ENCODE measurements at regions not wholly inside any gene's neighbourhood (a gene's known extent, or its start where the extent isn't known, plus 50 kb on each side); places are given as distances from the start of the nearest gene placed in this dataset.

GRCh38 chr22:49077586-49077985 lies 750.1 kb downstream of the BRD1 start:
- H3K4me3 Mint-ChIP-seq = no peak overlapping the region
- 70% methylated on average over 11 of the region's 11 CpGs for WGBS (ENCODE audit: insufficient coverage)
- no peak overlapping the region for H3K27ac ChIP-seq (ENCODE audit: low read length)
- TF ChIP-seq, protein P1, sequence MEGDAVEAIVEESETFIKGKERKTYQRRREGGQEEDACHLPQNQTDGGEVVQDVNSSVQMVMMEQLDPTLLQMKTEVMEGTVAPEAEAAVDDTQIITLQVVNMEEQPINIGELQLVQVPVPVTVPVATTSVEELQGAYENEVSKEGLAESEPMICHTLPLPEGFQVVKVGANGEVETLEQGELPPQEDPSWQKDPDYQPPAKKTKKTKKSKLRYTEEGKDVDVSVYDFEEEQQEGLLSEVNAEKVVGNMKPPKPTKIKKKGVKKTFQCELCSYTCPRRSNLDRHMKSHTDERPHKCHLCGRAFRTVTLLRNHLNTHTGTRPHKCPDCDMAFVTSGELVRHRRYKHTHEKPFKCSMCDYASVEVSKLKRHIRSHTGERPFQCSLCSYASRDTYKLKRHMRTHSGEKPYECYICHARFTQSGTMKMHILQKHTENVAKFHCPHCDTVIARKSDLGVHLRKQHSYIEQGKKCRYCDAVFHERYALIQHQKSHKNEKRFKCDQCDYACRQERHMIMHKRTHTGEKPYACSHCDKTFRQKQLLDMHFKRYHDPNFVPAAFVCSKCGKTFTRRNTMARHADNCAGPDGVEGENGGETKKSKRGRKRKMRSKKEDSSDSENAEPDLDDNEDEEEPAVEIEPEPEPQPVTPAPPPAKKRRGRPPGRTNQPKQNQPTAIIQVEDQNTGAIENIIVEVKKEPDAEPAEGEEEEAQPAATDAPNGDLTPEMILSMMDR (IDR thresholded peaks at IDR 0.05) = no peak
- no peaks in the 10 kb centered on the region for H3K4me1 Mint-ChIP-seq
- intact Hi-C loops (cut with micrococcal nuclease) = no loop called here
- no peaks in the 10 kb centered on the region for H3K27me3 ChIP-seq (ENCODE audit: control insufficient read depth, insufficient read depth, low read length)
- H3K36me3 Mint-ChIP-seq = no peaks in the 10 kb centered on the region
- ATAC-seq (no peak), DNase-seq (no peak)
- no peaks in the 10 kb centered on the region for H3K27me3 Mint-ChIP-seq (ENCODE audit: low read depth in 2 of 2)
- no peak overlapping the region for H3K4me3 ChIP-seq (ENCODE audit: low read length)
- no peaks in the 10 kb centered on the region for H3K9me3 ChIP-seq (ENCODE audit: control insufficient read depth, insufficient read depth, low read length)
- no peaks in the 10 kb centered on the region for H3K36me3 ChIP-seq (ENCODE audit: control insufficient read depth, insufficient read depth, low read length)
- no peaks in the 10 kb centered on the region for H3K9me3 Mint-ChIP-seq
- no peak overlapping the region for H3K27ac Mint-ChIP-seq
- H3K4me1 ChIP-seq (ENCODE audit: control insufficient read depth, insufficient read depth, low read length) = no peaks in the 10 kb centered on the region

DNA sequence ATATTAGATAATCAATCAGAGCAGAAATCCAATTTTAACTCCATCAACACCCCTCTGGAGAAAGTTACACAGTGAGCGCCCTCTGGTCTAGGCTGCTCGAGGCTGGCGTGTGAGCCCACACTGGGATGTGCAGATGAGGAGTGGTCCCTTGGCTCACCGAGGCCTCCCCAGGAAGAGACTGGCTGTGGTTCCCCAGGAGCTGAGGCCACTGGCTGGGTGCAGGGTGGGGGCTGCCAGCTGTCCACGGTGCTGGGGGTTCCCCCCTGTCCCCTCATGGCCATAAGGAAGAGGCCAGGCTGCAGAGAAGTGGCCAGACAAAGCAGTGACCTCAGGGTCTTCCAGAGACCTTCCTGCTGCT lies 750.7 kb downstream of the BRD1 start:
- Mint-ChIP-seq H3K36me3 (no peaks in the 10 kb centered on the region), H3K9me3 (no peaks in the 10 kb centered on the region), H3K4me3 (no peak overlapping the region), H3K27ac (no peak overlapping the region), H3K4me1 (no peaks in the 10 kb centered on the region), H3K27me3 (ENCODE audit: low read depth in 2 of 2) (no peaks in the 10 kb centered on the region)
- H3K4me1 ChIP-seq (ENCODE audit: control insufficient read depth, insufficient read depth, low read length) = no peaks in the 10 kb centered on the region
- TF ChIP-seq, protein P1 (IDR thresholded peaks at IDR 0.05) = no peak
- H3K4me3 ChIP-seq (ENCODE audit: low read length) = no peak overlapping the region
- no peaks in the 10 kb centered on the region for H3K36me3 ChIP-seq (ENCODE audit: control insufficient read depth, insufficient read depth, low read length)
- ATAC-seq = no peak
- H3K27ac ChIP-seq (ENCODE audit: low read length) = no peak overlapping the region
- no peaks in the 10 kb centered on the region for H3K27me3 ChIP-seq (ENCODE audit: control insufficient read depth, insufficient read depth, low read length)
- 72% methylated on average over 5 of the region's 5 CpGs for WGBS (ENCODE audit: insufficient coverage)
- no peak for DNase-seq
- intact Hi-C loops (cut with micrococcal nuclease) = no loop called here
- H3K9me3 ChIP-seq (ENCODE audit: control insufficient read depth, insufficient read depth, low read length) = no peaks in the 10 kb centered on the region

GRCh38 chr22:49076300-49077035 lies 751.2 kb downstream of the BRD1 start:
- TF ChIP-seq, protein P1 (IDR thresholded peaks at IDR 0.05) = no peak
- Mint-ChIP-seq H3K27ac (no peak overlapping the region), H3K4me3 (no peak overlapping the region), H3K27me3 (ENCODE audit: low read depth in 2 of 2) (no peaks in the 10 kb centered on the region), H3K4me1 (no peaks in the 10 kb centered on the region), H3K36me3 (no peaks in the 10 kb centered on the region), H3K9me3 (no peaks in the 10 kb centered on the region)
- no peaks in the 10 kb centered on the region for H3K4me1 ChIP-seq (ENCODE audit: control insufficient read depth, insufficient read depth, low read length)
- no peak overlapping the region for H3K4me3 ChIP-seq (ENCODE audit: low read length)
- no peaks in the 10 kb centered on the region for H3K36me3 ChIP-seq (ENCODE audit: control insufficient read depth, insufficient read depth, low read length)
- ATAC-seq = no peak
- H3K9me3 ChIP-seq (ENCODE audit: control insufficient read depth, insufficient read depth, low read length) = no peaks in the 10 kb centered on the region
- H3K27me3 ChIP-seq (ENCODE audit: control insufficient read depth, insufficient read depth, low read length) = no peaks in the 10 kb centered on the region
- intact Hi-C loops (cut with micrococcal nuclease) = no loop called here
- WGBS (ENCODE audit: insufficient coverage) = 82% methylated on average over 13 of the region's 16 CpGs
- no peak for DNase-seq
- H3K27ac ChIP-seq (ENCODE audit: low read length) = no peak overlapping the region

GRCh38 chr22:49075150-49075549 lies 752.5 kb downstream of the BRD1 start:
- Histone ChIP-seq H3K27ac (ENCODE audit: low read length) (no peak overlapping the region), H3K4me1 (ENCODE audit: control insufficient read depth, insufficient read depth, low read length) (no peaks in the 10 kb centered on the region), H3K4me3 (ENCODE audit: low read length) (no peak overlapping the region), H3K9me3 (ENCODE audit: control insufficient read depth, insufficient read depth, low read length) (no peaks in the 10 kb centered on the region), H3K36me3 (ENCODE audit: control insufficient read depth, insufficient read depth, low read length) (no peaks in the 10 kb centered on the region), H3K27me3 (ENCODE audit: control insufficient read depth, insufficient read depth, low read length) (no peaks in the 10 kb centered on the region)
- 87% methylated on average over 5 of the region's 5 CpGs for WGBS (ENCODE audit: insufficient coverage)
- no peaks in the 10 kb centered on the region for H3K36me3 Mint-ChIP-seq
- no peak for ATAC-seq
- no peak overlapping the region for H3K27ac Mint-ChIP-seq
- no peak for DNase-seq
- H3K27me3 Mint-ChIP-seq (ENCODE audit: low read depth in 2 of 2) = no peaks in the 10 kb centered on the region
- intact Hi-C loops (cut with micrococcal nuclease) = no loop called here
- TF ChIP-seq, protein P1 (IDR thresholded peaks at IDR 0.05) = no peak
- H3K4me3 Mint-ChIP-seq = no peak overlapping the region
- H3K4me1 Mint-ChIP-seq = no peaks in the 10 kb centered on the region
- H3K9me3 Mint-ChIP-seq = no peaks in the 10 kb centered on the region
